Breast epithelium (tissue), 4 donors: ENCODE measurements at regions not wholly inside any gene's neighbourhood (a gene's known extent, or its start where the extent isn't known, plus 50 kb on each side); places are given as distances from the start of the nearest gene placed in this dataset.
"Not testable (repeated sequence)": the region's sequence is repeated elsewhere in the genome, so short reads cannot be mapped to it uniquely, and the experiment has no call there.

Experiments
- DNase-seq, 2 donors: peaks; one replicate each; pipeline ENCODE4 v3.0.0-alpha.2; 2019; ENCODE audit warnings: low spot score in 2 of 2
- H3K27ac ChIP-seq, 2 donors: fragments of 200-600 bp; sonication (generic) in 1 of 2; one replicate each; pipeline ENCODE4 v1.5.1; 2016 to 2019; ENCODE audit warnings: mild to moderate bottlenecking in 1 of 2
- H3K27me3 ChIP-seq, 2 donors: fragments of 200-600 bp; sonication (generic) in 1 of 2; one replicate each; pipeline versions ENCODE4 v1.5.1 to v1.6.0; 2017 to 2019; ENCODE audit warnings: control low read depth in 1 of 2, mild to moderate bottlenecking in 1 of 2
- H3K36me3 ChIP-seq: fragments of 200-600 bp; one replicate; pipeline ENCODE4 v1.5.1; 2019
- H3K4me1 ChIP-seq, 2 donors: fragments of 200-600 bp; sonication (generic); one replicate each; pipeline ENCODE4 v1.5.1; 2016 to 2019; ENCODE audit warnings: control low read depth in 1 of 2
- H3K4me3 ChIP-seq, 3 donors: fragments of 200-600 bp; sonication (generic); 1 replicate in 2 of 3; 2 replicates in 1 of 3; pipeline ENCODE4 v1.5.1; 2016 to 2019; ENCODE audit warnings: mild to moderate bottlenecking in 3 of 3, moderate library complexity in 2 of 3
- H3K9me3 ChIP-seq, 2 donors: fragments of 200-600 bp; sonication (generic) in 1 of 2; one replicate each; pipeline ENCODE4 v1.5.1; 2016 to 2019; ENCODE audit warnings: control low read depth in 1 of 2
- POLR2A ChIP-seq: fragments of 450-650 bp; IDR thresholded peaks from one replicate; pipeline ENCODE4 v1.6.1; 2016; ENCODE audit warnings: antibody characterized with exemption, mild to moderate bottlenecking, moderate library complexity
- POLR2AphosphoS5 ChIP-seq, 3 donors: sonication (generic); formaldehyde crosslinking; IDR thresholded peaks; one replicate each; pipeline ENCODE4 v1.6.1; 2017; ENCODE audit warnings: antibody characterized with exemption in 3 of 3
- intact Hi-C: fragments of 100-400 bp; cut with DNase I; formaldehyde crosslinking; loops from one replicate; pipeline ENCODE4 v1.15.1; 2023; ENCODE audit warnings: low total_unique reads
- TF ChIP-seq, protein P1 (sequence below), 3 donors: fragments of 450-650 bp; IDR thresholded peaks; one replicate each; pipeline ENCODE4 v1.5.1; 2016 to 2017; ENCODE audit warnings: antibody characterized with exemption in 3 of 3, mild to moderate bottlenecking in 3 of 3, moderate library complexity in 3 of 3

GRCh38 chr2:182664212-182664611 is 51.8 kb upstream of the DNAJC10 start:
- no peaks in the 10 kb centered on the region for H3K4me1 ChIP-seq
- TF ChIP-seq POLR2AphosphoS5 (IDR thresholded peaks at IDR 0.05): no peak
- no peak for TF ChIP-seq POLR2A
- TF ChIP-seq, protein P1, sequence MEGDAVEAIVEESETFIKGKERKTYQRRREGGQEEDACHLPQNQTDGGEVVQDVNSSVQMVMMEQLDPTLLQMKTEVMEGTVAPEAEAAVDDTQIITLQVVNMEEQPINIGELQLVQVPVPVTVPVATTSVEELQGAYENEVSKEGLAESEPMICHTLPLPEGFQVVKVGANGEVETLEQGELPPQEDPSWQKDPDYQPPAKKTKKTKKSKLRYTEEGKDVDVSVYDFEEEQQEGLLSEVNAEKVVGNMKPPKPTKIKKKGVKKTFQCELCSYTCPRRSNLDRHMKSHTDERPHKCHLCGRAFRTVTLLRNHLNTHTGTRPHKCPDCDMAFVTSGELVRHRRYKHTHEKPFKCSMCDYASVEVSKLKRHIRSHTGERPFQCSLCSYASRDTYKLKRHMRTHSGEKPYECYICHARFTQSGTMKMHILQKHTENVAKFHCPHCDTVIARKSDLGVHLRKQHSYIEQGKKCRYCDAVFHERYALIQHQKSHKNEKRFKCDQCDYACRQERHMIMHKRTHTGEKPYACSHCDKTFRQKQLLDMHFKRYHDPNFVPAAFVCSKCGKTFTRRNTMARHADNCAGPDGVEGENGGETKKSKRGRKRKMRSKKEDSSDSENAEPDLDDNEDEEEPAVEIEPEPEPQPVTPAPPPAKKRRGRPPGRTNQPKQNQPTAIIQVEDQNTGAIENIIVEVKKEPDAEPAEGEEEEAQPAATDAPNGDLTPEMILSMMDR (IDR thresholded peaks at IDR 0.05): no peak

DNA sequence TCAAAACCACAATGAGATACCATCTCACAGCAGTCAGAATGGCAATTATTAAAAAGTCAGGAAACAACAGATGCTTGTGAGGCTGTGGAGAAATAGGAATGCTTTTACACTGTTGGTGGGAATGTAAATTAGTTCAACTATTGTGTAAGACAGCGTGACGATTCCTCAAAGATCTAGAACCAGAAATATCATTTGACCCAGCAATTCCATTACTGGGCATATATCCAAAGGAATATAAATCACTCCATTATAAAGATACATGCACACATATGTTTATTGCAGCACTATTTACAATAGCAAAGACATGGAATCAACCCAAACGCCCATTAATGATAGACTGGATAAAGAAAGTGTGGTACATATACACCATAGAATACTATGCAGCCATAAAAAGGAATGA is 50.6 kb upstream of the DNAJC10 start:
- H3K36me3 ChIP-seq, H3K27ac ChIP-seq, H3K4me3 ChIP-seq, DNase-seq, H3K9me3 ChIP-seq, H3K4me1 ChIP-seq, H3K27me3 ChIP-seq: not testable (repeated sequence)
- intact Hi-C loops: loop anchor here (10.0 kb wide), 1 partner anchor 1379 kb away; no protein-coding TSS in a partner anchor

More at GRCh38 chr2:182664212-182664611, 51.8 kb upstream of the DNAJC10 start:
- Histone ChIP-seq H3K9me3 (no peaks in the 10 kb centered on the region), H3K36me3 (no peaks in the 10 kb centered on the region), H3K4me3 (no peak overlapping the region), H3K27ac (no peak overlapping the region), H3K27me3 (no peaks in the 10 kb centered on the region)
- intact Hi-C loops: loop anchor here (10.0 kb wide), 1 partner anchor 1381 kb away; no protein-coding TSS in a partner anchor
- no peak for DNase-seq
